Ureter (tissue), 1 donor: ENCODE measurements at regions not wholly inside any gene's neighbourhood (a gene's known extent, or its start where the extent isn't known, plus 50 kb on each side); places are given as distances from the start of the nearest gene placed in this dataset.
"Not testable (repeated sequence)": the region's sequence is repeated elsewhere in the genome, so short reads cannot be mapped to it uniquely, and the experiment has no call there.

ENCODE experiments used
- DNase-seq: peaks from one replicate; pipeline ENCODE4 v3.0.0-alpha.2; 2020; ENCODE audit warnings: low spot score
- donor health status: DM: yes; HTN: yes; CAD: no.

GRCh38 chr6:76684875-76685274, 612.4 kb upstream of the IMPG1 start:
- DNase-seq: no peak

- DNase-seq: no peak
Observed at GRCh38 chr6:76683985-76684384, 611.5 kb upstream of the IMPG1 start.

- DNase-seq: no peak
Observed at GRCh38 chr6:76682842-76683241, 610.4 kb upstream of the IMPG1 start.

GRCh38 chr6:76681781-76682180, 609.3 kb upstream of the IMPG1 start:
- no peak for DNase-seq

- DNase-seq: no peak
Observed at GRCh38 chr6:76677017-76677416, 604.6 kb upstream of the IMPG1 start.

- DNase-seq: no peak
Observed at GRCh38 chr6:76671751-76672150, 599.3 kb upstream of the IMPG1 start.

GRCh38 chr6:76644231-76644630, 571.8 kb upstream of the IMPG1 start:
- DNase-seq: no peak

GRCh38 chr6:76639941-76640340, 567.5 kb upstream of the IMPG1 start:
- DNase-seq: no peak

GRCh38 chr6:76634695-76635094, 562.2 kb upstream of the IMPG1 start:
- DNase-seq: no peak

- no peak for DNase-seq
Observed at GRCh38 chr6:76633259-76633658, 560.8 kb upstream of the IMPG1 start.

- no peak for DNase-seq
Observed at GRCh38 chr6:76631622-76632021, 559.2 kb upstream of the IMPG1 start.

- no peak for DNase-seq
Observed at GRCh38 chr6:76615395-76615794, 542.9 kb upstream of the IMPG1 start.

GRCh38 chr6:76612954-76613353, 540.5 kb upstream of the IMPG1 start:
- no peak for DNase-seq

GRCh38 chr6:76609160-76609559, 536.7 kb upstream of the IMPG1 start:
- DNase-seq: no peak

- DNase-seq: no peak
Observed at GRCh38 chr6:76594109-76594508, 521.6 kb upstream of the IMPG1 start.

- DNase-seq: no peak
Observed at GRCh38 chr6:76593668-76594067, 521.2 kb upstream of the IMPG1 start.

GRCh38 chr6:76592566-76592965, 520.1 kb upstream of the IMPG1 start:
- no peak for DNase-seq

GRCh38 chr6:76587271-76587670, 514.8 kb upstream of the IMPG1 start:
- no peak for DNase-seq

GRCh38 chr6:76584121-76584520, 511.7 kb upstream of the IMPG1 start:
- DNase-seq: no peak

- no peak for DNase-seq
Observed at GRCh38 chr6:76578746-76579145, 506.3 kb upstream of the IMPG1 start.

- no peak for DNase-seq
Observed at GRCh38 chr6:76574746-76575145, 502.3 kb upstream of the IMPG1 start.

GRCh38 chr6:76565932-76566331, 493.5 kb upstream of the IMPG1 start:
- DNase-seq: no peak

GRCh38 chr6:76562371-76562770, 489.9 kb upstream of the IMPG1 start:
- DNase-seq: not testable (repeated sequence)

- DNase-seq: not testable (repeated sequence)
Observed at GRCh38 chr6:76560851-76561755, 488.6 kb upstream of the IMPG1 start.
